Ishikawa (cell line): ENCODE measurements at regions not wholly inside any gene's neighbourhood (a gene's known extent, or its start where the extent isn't known, plus 50 kb on each side); places are given as distances from the start of the nearest gene placed in this dataset.

Experiments
- CEBPB ChIP-seq: IDR thresholded peaks from 2 replicates; pipeline ENCODE4 v1.6.1; 2012
- CREB1 ChIP-seq: IDR thresholded peaks from 2 replicates; pipeline ENCODE4 v1.6.1; 2012; ENCODE audit warnings: low read depth
- EGR1 ChIP-seq: IDR thresholded peaks from 2 replicates; pipeline ENCODE4 v1.6.1; 2012
- EP300 ChIP-seq: IDR thresholded peaks from 2 replicates; pipeline ENCODE4 v1.6.1; 2012; ENCODE audit warnings: borderline replicate concordance
- FOXM1 ChIP-seq: IDR thresholded peaks from 2 replicates; pipeline ENCODE4 v1.6.1; 2012; ENCODE audit warnings: low read depth, borderline replicate concordance
- NFIC ChIP-seq: IDR thresholded peaks from 2 replicates; pipeline ENCODE4 v1.6.1; 2012
- RAD21 ChIP-seq: IDR thresholded peaks from 2 replicates; pipeline ENCODE4 v1.6.1; 2012; ENCODE audit warnings: low read depth
- TAF1 ChIP-seq: IDR thresholded peaks from 2 replicates; pipeline ENCODE4 v1.6.1; 2012; ENCODE audit warnings: low read depth, mild to moderate bottlenecking
- TCF12 ChIP-seq: IDR thresholded peaks from 2 replicates; pipeline ENCODE4 v1.6.1; 2012; ENCODE audit warnings: low read depth
- TEAD4 ChIP-seq: IDR thresholded peaks from 2 replicates; pipeline ENCODE4 v1.6.1; 2012
- YY1 ChIP-seq: IDR thresholded peaks from 2 replicates; pipeline ENCODE4 v1.6.1; 2012; ENCODE audit warnings: low read depth
- ZBTB7A ChIP-seq: IDR thresholded peaks from 2 replicates; pipeline ENCODE4 v1.6.1; 2012; ENCODE audit warnings: low read depth
- TF ChIP-seq, protein P1 (sequence below): IDR thresholded peaks from 2 replicates; pipeline ENCODE4 v1.6.1; 2012; ENCODE audit warnings: low read depth, mild to moderate bottlenecking
- TF ChIP-seq, protein P2 (sequence below): IDR thresholded peaks from 2 replicates; pipeline ENCODE4 v1.6.1; 2012
- TF ChIP-seq, protein P3 (sequence below): IDR thresholded peaks from 2 replicates; pipeline ENCODE4 v1.6.1; 2012

DNA sequence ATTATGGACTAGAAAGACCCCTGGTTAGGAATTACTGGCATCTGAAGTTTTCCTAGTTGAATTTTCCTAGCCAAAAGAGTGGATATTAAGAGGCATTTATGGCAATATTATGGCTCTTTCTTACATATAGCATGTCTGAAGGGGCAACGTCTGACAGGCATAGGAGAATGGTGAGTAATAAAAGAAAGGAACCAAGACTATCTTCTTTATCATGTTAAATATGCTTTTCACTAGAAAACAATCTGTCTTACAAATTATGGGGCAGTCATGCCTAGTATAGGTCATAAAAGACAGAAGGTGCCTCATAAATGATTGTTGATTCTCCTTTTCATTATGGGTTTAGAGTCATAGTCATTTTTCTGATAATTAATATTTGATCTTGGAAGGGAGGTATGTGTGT, 431.1 kb upstream of the HTR2C start:
- no peak for TF ChIP-seq ZBTB7A
- no peak for TF ChIP-seq YY1
- TF ChIP-seq TAF1 = no peak
- no peak for TF ChIP-seq TEAD4
- no peak for TF ChIP-seq EGR1
- TF ChIP-seq NFIC = no peak
- TF ChIP-seq TCF12 = no peak
- no peak for TF ChIP-seq FOXM1
- TF ChIP-seq, protein P1, sequence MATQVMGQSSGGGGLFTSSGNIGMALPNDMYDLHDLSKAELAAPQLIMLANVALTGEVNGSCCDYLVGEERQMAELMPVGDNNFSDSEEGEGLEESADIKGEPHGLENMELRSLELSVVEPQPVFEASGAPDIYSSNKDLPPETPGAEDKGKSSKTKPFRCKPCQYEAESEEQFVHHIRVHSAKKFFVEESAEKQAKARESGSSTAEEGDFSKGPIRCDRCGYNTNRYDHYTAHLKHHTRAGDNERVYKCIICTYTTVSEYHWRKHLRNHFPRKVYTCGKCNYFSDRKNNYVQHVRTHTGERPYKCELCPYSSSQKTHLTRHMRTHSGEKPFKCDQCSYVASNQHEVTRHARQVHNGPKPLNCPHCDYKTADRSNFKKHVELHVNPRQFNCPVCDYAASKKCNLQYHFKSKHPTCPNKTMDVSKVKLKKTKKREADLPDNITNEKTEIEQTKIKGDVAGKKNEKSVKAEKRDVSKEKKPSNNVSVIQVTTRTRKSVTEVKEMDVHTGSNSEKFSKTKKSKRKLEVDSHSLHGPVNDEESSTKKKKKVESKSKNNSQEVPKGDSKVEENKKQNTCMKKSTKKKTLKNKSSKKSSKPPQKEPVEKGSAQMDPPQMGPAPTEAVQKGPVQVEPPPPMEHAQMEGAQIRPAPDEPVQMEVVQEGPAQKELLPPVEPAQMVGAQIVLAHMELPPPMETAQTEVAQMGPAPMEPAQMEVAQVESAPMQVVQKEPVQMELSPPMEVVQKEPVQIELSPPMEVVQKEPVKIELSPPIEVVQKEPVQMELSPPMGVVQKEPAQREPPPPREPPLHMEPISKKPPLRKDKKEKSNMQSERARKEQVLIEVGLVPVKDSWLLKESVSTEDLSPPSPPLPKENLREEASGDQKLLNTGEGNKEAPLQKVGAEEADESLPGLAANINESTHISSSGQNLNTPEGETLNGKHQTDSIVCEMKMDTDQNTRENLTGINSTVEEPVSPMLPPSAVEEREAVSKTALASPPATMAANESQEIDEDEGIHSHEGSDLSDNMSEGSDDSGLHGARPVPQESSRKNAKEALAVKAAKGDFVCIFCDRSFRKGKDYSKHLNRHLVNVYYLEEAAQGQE = no peak
- TF ChIP-seq, protein P2, sequence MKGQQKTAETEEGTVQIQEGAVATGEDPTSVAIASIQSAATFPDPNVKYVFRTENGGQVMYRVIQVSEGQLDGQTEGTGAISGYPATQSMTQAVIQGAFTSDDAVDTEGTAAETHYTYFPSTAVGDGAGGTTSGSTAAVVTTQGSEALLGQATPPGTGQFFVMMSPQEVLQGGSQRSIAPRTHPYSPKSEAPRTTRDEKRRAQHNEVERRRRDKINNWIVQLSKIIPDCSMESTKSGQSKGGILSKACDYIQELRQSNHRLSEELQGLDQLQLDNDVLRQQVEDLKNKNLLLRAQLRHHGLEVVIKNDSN = no peak

DNA sequence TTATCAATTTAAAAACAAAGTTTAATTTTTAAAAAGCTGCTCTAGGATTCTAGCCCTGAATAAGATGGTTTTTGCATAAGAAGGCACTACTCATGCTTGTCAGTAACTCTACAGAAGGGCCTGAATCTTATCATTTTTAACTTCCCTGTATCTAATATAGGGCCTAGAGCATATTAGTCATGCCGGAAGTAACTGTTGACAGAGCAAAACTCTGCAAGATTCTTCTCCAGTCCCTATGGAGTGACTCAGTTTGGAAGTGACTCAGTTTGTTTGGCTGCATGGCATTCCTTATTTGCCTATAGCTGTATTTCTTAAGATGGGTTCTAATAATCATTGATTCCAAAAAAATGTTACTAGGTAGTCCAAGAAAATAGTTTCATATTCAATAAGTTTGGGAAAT, 431.8 kb upstream of the HTR2C start:
- TF ChIP-seq YY1 = no peak
- no peak for TF ChIP-seq TEAD4
- TF ChIP-seq NFIC = no peak
- no peak for TF ChIP-seq CREB1
- TF ChIP-seq FOXM1 = no peak
- no peak for TF ChIP-seq TCF12
- no peak for TF ChIP-seq ZBTB7A
- no peak for TF ChIP-seq EP300
- TF ChIP-seq, protein P3, sequence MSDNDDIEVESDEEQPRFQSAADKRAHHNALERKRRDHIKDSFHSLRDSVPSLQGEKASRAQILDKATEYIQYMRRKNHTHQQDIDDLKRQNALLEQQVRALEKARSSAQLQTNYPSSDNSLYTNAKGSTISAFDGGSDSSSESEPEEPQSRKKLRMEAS = no peak
- no peak for TF ChIP-seq EGR1
- TF ChIP-seq, protein P2 = no peak
- no peak for TF ChIP-seq TAF1
- TF ChIP-seq CEBPB = no peak
- TF ChIP-seq RAD21 = no peak
- TF ChIP-seq, protein P1 = no peak

- TF ChIP-seq, protein P3 = no peak
- TF ChIP-seq TCF12 = no peak
- TF ChIP-seq YY1 = no peak
- no peak for TF ChIP-seq FOXM1
- no peak for TF ChIP-seq ZBTB7A
- TF ChIP-seq EP300 = no peak
- no peak for TF ChIP-seq CEBPB
- TF ChIP-seq, protein P2 = no peak
- no peak for TF ChIP-seq TEAD4
Observed at GRCh38 chrX:114134465-114134864, 449.4 kb upstream of the HTR2C start.

GRCh38 chrX:114127411-114128025, 456.4 kb upstream of the HTR2C start:
- no peak for TF ChIP-seq EP300
- no peak for TF ChIP-seq NFIC
- TF ChIP-seq, protein P2 = no peak
- no peak for TF ChIP-seq FOXM1
- no peak for TF ChIP-seq TAF1
- no peak for TF ChIP-seq EGR1
- TF ChIP-seq, protein P3 = no peak
- TF ChIP-seq CEBPB = no peak
- no peak for TF ChIP-seq TCF12

DNA sequence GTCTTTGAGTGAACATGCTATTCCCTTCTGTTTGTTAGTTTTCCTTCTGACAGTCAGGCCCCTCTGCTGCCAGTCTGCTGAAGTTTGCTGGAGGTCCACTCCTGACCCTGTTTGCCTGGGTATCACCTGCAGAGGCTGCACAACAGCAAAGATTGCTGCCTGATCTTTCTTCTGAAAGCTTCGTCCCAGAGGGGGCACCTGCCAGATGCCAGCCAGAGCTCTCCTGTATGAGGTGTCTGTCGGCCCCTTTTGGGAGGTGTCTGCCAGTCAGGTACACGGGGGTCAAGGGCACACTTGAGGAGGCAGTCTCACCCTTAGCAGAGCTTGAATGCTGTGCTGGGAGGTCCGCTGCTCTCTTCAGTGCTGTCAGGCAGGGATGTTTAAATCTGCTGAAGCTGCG, 456.9 kb upstream of the HTR2C start:
- TF ChIP-seq EP300 (no peak), CEBPB (no peak), TCF12 (no peak), RAD21 (no peak), YY1 (no peak), TAF1 (no peak), EGR1 (no peak), CREB1 (no peak), TEAD4 (no peak), ZBTB7A (no peak)
- TF ChIP-seq, protein P3 = no peak
- TF ChIP-seq, protein P2 = no peak
